GM23338 (cell line): ENCODE measurements at regions not wholly inside any gene's neighbourhood (a gene's known extent, or its start where the extent isn't known, plus 50 kb on each side); places are given as distances from the start of the nearest gene placed in this dataset.

Source experiments
- ATAC-seq: fragments of 200-7000 bp; cut with Tn5 transposase; 3 replicates; pipeline ENCODE4 v1.9.1; 2020
- DNase-seq: peaks from one replicate; pipeline ENCODE4 v3.0.0-alpha.2; 2015; ENCODE audit warnings: low spot score
- H2AFZ ChIP-seq: fragments of 200-600 bp; sonication (generic); 2 replicates; pipeline ENCODE4 v1.8.0; 2016; ENCODE audit warnings: antibody characterized with exemption, mild to moderate bottlenecking, moderate library complexity
- H3F3A ChIP-seq: fragments of 200-600 bp; sonication (generic); replicated peaks from 2 replicates; pipeline ENCODE4 v1.8.0; 2017; ENCODE audit warnings: antibody characterized with exemption, mixed run types, low read depth
- H3K27ac ChIP-seq: fragments of 200-600 bp; sonication (generic); 2 replicates; pipeline ENCODE4 v1.6.1; 2016; ENCODE audit warnings: low read depth
- H3K27me3 ChIP-seq: fragments of 200-600 bp; sonication (generic); 2 replicates; pipeline ENCODE4 v1.8.0; 2016; ENCODE audit warnings: mild to moderate bottlenecking, mixed run types, moderate library complexity; ENCODE audit not compliant: insufficient read depth
- H3K36me3 ChIP-seq: fragments of 200-600 bp; sonication (generic); 2 replicates; pipeline ENCODE4 v1.8.0; 2016; ENCODE audit warnings: mild to moderate bottlenecking; ENCODE audit not compliant: insufficient read depth
- H3K4me1 ChIP-seq: fragments of 200-600 bp; sonication (generic); 2 replicates; pipeline ENCODE4 v1.8.0; 2016; ENCODE audit warnings: mild to moderate bottlenecking, moderate library complexity; ENCODE audit not compliant: insufficient read depth
- H3K4me2 ChIP-seq: fragments of 200-600 bp; sonication (generic); 2 replicates; pipeline ENCODE4 v1.7.1; 2017; ENCODE audit warnings: mixed run types
- H3K4me3 ChIP-seq: fragments of 200-600 bp; sonication (generic); 2 replicates; pipeline ENCODE4 v1.6.1; 2016; ENCODE audit warnings: mixed run types
- H3K79me2 ChIP-seq: fragments of 200-600 bp; sonication (generic); replicated peaks from 2 replicates; pipeline ENCODE4 v1.8.0; 2017; ENCODE audit warnings: mild to moderate bottlenecking; ENCODE audit not compliant: insufficient read depth
- H3K9me2 ChIP-seq: fragments of 200-600 bp; sonication (generic); 2 replicates; pipeline ENCODE4 v1.8.0; 2017; ENCODE audit not compliant: insufficient read depth
- H4K20me1 ChIP-seq: fragments of 200-600 bp; sonication (generic); replicated peaks from 2 replicates; pipeline ENCODE4 v1.8.0; 2017; ENCODE audit warnings: mild to moderate bottlenecking; ENCODE audit not compliant: insufficient read depth
- H3K27ac Mint-ChIP-seq: 2 replicates; pipeline ENCODE4 v1.8.0; 2020; ENCODE audit warnings: inconsistent platforms, mild to moderate bottlenecking, moderate library complexity, mixed read lengths
- H3K27me3 Mint-ChIP-seq: 3 replicates; pipeline ENCODE4 v1.8.0; 2022; ENCODE audit warnings: low read depth, mild to moderate bottlenecking, moderate library complexity, mixed read lengths, inconsistent platforms; ENCODE audit not compliant: insufficient read depth, poor library complexity
- H3K36me3 Mint-ChIP-seq: 3 replicates; pipeline ENCODE4 v1.8.0; 2021; ENCODE audit warnings: low read depth, mild to moderate bottlenecking, inconsistent platforms, moderate library complexity, mixed read lengths
- H3K4me1 Mint-ChIP-seq: 3 replicates; pipeline ENCODE4 v1.8.0; 2020; ENCODE audit warnings: mild to moderate bottlenecking, inconsistent platforms, mixed read lengths
- H3K4me3 Mint-ChIP-seq: 3 replicates; pipeline ENCODE4 v1.8.0; 2021; ENCODE audit warnings: moderate library complexity, mild to moderate bottlenecking, inconsistent platforms, mixed read lengths
- H3K9me3 Mint-ChIP-seq: 3 replicates; pipeline ENCODE4 v1.8.0; 2020; ENCODE audit warnings: moderate library complexity, mild to moderate bottlenecking, inconsistent platforms, mixed read lengths
- CREB1 ChIP-seq: fragments of 250-450 bp; sonication (Bioruptor Pico); IDR thresholded peaks from 2 replicates; pipeline ENCODE4 v1.5.0; 2020; ENCODE audit warnings: low read depth, mild to moderate bottlenecking, moderate library complexity
- EZH2 ChIP-seq: fragments of 200-600 bp; sonication (generic); IDR thresholded peaks from one replicate; pipeline ENCODE4 v1.8.0; 2017; ENCODE audit warnings: antibody characterized with exemption, mild to moderate bottlenecking, low read depth; ENCODE audit not compliant: unreplicated experiment
- JUNB ChIP-seq: IDR thresholded peaks from one replicate; pipeline ENCODE4 v1.6.1; 2016; ENCODE audit warnings: antibody characterized with exemption; ENCODE audit not compliant: unreplicated experiment
- NANOG ChIP-seq: IDR thresholded peaks from 2 replicates; pipeline ENCODE4 v1.6.1; 2016; ENCODE audit warnings: antibody characterized with exemption, borderline replicate concordance
- POLR2AphosphoS5 ChIP-seq: IDR thresholded peaks from 2 replicates; pipeline ENCODE4 v1.6.1; 2016; ENCODE audit warnings: antibody characterized with exemption, low read depth
- REST ChIP-seq: IDR thresholded peaks from one replicate; pipeline ENCODE4 v1.6.1; 2018; ENCODE audit warnings: antibody characterized with exemption; ENCODE audit not compliant: unreplicated experiment
- STAT1 ChIP-seq: IDR thresholded peaks from one replicate; pipeline ENCODE4 v1.6.1; 2016; ENCODE audit warnings: antibody characterized with exemption; ENCODE audit not compliant: unreplicated experiment
- ZNF331 ChIP-seq: fragments of 250-450 bp; sonication (Bioruptor Pico); IDR thresholded peaks from 2 replicates; pipeline ENCODE4 v1.5.0; 2020; ENCODE audit warnings: low read depth, mild to moderate bottlenecking, moderate library complexity
- TF ChIP-seq, protein P1 (sequence below), 2 experiments: fragments of 200-600 bp in 1 of 2; sonication (generic) in 1 of 2; conservative IDR thresholded peaks; 2 replicates each; pipeline versions ENCODE4 v1.5.1 to v1.6.1; 2016 to 2017; ENCODE audit warnings: antibody characterized with exemption in 2 of 2, low read depth in 2 of 2, mild to moderate bottlenecking in 2 of 2, moderate library complexity in 1 of 2
- TF ChIP-seq, protein P2 (sequence below): IDR thresholded peaks from 2 replicates; pipeline ENCODE4 v1.6.1; 2016; ENCODE audit warnings: antibody characterized with exemption

DNA sequence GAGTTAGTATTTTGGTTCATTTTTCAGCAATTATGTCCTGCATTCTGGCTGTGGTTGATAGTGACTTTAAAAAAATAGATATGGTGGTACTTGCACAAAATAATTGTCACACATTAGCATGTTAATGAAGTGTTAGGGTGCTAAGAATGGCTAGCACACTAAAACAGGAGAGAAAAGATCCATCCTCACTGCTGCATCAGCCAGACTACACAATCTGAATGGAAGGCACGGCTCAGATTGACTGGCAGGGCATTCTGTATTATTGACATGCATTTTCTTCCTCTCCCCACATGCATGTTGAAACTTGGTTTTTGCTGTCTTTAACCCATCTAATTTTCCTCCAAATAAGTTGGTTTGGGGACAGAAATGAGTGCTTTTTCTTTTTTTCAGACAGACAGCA is 306.3 kb downstream of the PRL start (continued):
- TF ChIP-seq, protein P1, sequence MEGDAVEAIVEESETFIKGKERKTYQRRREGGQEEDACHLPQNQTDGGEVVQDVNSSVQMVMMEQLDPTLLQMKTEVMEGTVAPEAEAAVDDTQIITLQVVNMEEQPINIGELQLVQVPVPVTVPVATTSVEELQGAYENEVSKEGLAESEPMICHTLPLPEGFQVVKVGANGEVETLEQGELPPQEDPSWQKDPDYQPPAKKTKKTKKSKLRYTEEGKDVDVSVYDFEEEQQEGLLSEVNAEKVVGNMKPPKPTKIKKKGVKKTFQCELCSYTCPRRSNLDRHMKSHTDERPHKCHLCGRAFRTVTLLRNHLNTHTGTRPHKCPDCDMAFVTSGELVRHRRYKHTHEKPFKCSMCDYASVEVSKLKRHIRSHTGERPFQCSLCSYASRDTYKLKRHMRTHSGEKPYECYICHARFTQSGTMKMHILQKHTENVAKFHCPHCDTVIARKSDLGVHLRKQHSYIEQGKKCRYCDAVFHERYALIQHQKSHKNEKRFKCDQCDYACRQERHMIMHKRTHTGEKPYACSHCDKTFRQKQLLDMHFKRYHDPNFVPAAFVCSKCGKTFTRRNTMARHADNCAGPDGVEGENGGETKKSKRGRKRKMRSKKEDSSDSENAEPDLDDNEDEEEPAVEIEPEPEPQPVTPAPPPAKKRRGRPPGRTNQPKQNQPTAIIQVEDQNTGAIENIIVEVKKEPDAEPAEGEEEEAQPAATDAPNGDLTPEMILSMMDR (conservative IDR thresholded peaks at IDR 0.05; ENCODE audit: low read depth in 2 of 2): no peak
- TF ChIP-seq EZH2 (no peak), JUNB (no peak)

- Mint-ChIP-seq H3K9me3 (no peaks in the 10 kb centered on the region), H3K27me3 (no peaks in the 10 kb centered on the region), H3K4me3 (no peak overlapping the region), H3K36me3 (no peaks in the 10 kb centered on the region), H3K27ac (no peak overlapping the region), H3K4me1 (peaks cover 10% of the 10 kb centered on the region)
- H3K9me2 ChIP-seq: no peaks in the 10 kb centered on the region
- TF ChIP-seq REST (no peak), NANOG (no peak), EZH2 (no peak), STAT1 (no peak), CREB1 (CRISPR knock-in tag) (no peak), POLR2AphosphoS5 (no peak), ZNF331 (CRISPR knock-in tag) (no peak), JUNB (no peak)
- TF ChIP-seq, protein P2, sequence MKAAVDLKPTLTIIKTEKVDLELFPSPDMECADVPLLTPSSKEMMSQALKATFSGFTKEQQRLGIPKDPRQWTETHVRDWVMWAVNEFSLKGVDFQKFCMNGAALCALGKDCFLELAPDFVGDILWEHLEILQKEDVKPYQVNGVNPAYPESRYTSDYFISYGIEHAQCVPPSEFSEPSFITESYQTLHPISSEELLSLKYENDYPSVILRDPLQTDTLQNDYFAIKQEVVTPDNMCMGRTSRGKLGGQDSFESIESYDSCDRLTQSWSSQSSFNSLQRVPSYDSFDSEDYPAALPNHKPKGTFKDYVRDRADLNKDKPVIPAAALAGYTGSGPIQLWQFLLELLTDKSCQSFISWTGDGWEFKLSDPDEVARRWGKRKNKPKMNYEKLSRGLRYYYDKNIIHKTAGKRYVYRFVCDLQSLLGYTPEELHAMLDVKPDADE: no peak
- TF ChIP-seq, protein P1 (conservative IDR thresholded peaks at IDR 0.05; ENCODE audit: low read depth in 2 of 2): no peak
- H3K4me2 ChIP-seq: no peak overlapping the region
- no peaks in the 10 kb centered on the region for H3K36me3 ChIP-seq
- H3K4me3 ChIP-seq: no peak overlapping the region
- peaks cover 29% of the 10 kb centered on the region for H3K79me2 ChIP-seq
- DNase-seq: no peak
- H4K20me1 ChIP-seq: 0 out of 2 replicates have a peak, but pooled peaks cover 5% of the 10 kb centered on the region
- ATAC-seq: no peak
- H3K27me3 ChIP-seq: no peaks in the 10 kb centered on the region
- H3K4me1 ChIP-seq: peaks cover 6% of the 10 kb centered on the region; the same call in 1 of the 2 replicates
- no peaks in the 10 kb centered on the region for H3F3A ChIP-seq
- H3K27ac ChIP-seq: no peak overlapping the region
- H2AFZ ChIP-seq: no peak overlapping the region
These were observed 304.5 kb downstream of the PRL start for GRCh38 chr6:21992178-21992967.
